ENCODE measurements at regions not wholly inside any gene's neighbourhood (a gene's known extent, or its start where the extent isn't known, plus 50 kb on each side); places are given as distances from the start of the nearest gene placed in this dataset.

DNA sequence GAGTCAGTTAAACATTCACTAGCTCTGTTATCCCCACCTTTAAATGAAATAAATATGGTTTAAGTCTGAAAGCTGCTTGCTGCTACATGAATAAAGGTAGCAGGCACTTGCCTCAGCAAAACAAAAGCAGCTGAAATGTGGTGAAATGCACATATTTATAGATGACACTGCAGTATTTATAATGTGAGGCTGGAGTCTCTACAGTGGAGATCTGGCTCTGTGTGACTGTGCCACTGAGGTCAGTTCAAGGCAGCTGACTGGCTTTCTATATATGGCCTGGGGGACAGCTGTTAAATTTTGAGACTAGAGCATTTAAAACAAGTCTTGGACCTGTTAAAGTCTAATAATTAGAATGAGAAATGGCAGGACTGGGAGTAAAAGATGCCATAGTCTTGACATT, 859.6 kb upstream of the SEMA6A start:
- no peaks in the 10 kb centered on the region for H3K27me3 Mint-ChIP-seq (ENCODE audit: insufficient read depth, low read depth)
- Histone ChIP-seq H3K4me3 (no peak overlapping the region), H3K27ac (no peak overlapping the region), H3K9me3 (ENCODE audit: low read depth) (no peaks in the 10 kb centered on the region), H3F3A (ENCODE audit: low read depth) (peaks cover 11% of the 10 kb centered on the region), H3K9ac (no peak overlapping the region), H3K27me3 (no peaks in the 10 kb centered on the region), H3K79me2 (ENCODE audit: low read depth) (no peaks in the 10 kb centered on the region), H3K4me1 (peaks cover 9% of the 10 kb centered on the region), H4K20me1 (ENCODE audit: low read depth) (no peaks in the 10 kb centered on the region), H3K36me3 (no peaks in the 10 kb centered on the region), H3K4me2 (no peak overlapping the region), H2AFZ (replicated peaks) (no peak overlapping the region)
- no peak overlapping the region for H3K27ac Mint-ChIP-seq
- H3K9me3 Mint-ChIP-seq = no peaks in the 10 kb centered on the region
- no peak for TF ChIP-seq CTCF (IDR thresholded peaks at IDR 0.05)
- TF ChIP-seq EZH2phosphoT487 (IDR thresholded peaks at IDR 0.05) = no peak
- no peak for TF ChIP-seq EZH2 (IDR thresholded peaks at IDR 0.05)
- H3K36me3 Mint-ChIP-seq = no peaks in the 10 kb centered on the region
- H3K4me1 Mint-ChIP-seq = peaks cover 18% of the 10 kb centered on the region
- no peak overlapping the region for H3K4me3 Mint-ChIP-seq
- DNase-seq (ENCODE audit: low spot score) = no peak

GRCh38 chr5:117433818-117434217, 859.2 kb upstream of the SEMA6A start:
- H3K27me3 Mint-ChIP-seq (ENCODE audit: insufficient read depth, low read depth) = no peaks in the 10 kb centered on the region
- Histone ChIP-seq H2AFZ (replicated peaks) (peak overlapping the region; percentile 15), H3K27me3 (no peaks in the 10 kb centered on the region), H3K4me2 (no peak overlapping the region), H4K20me1 (ENCODE audit: low read depth) (no peaks in the 10 kb centered on the region), H3F3A (ENCODE audit: low read depth) (peaks cover 11% of the 10 kb centered on the region), H3K36me3 (no peaks in the 10 kb centered on the region), H3K27ac (no peak overlapping the region), H3K9me3 (ENCODE audit: low read depth) (no peaks in the 10 kb centered on the region), H3K79me2 (ENCODE audit: low read depth) (no peaks in the 10 kb centered on the region), H3K4me3 (no peak overlapping the region), H3K4me1 (peaks cover 9% of the 10 kb centered on the region), H3K9ac (no peak overlapping the region)
- H3K36me3 Mint-ChIP-seq = no peaks in the 10 kb centered on the region
- DNase-seq (ENCODE audit: low spot score) = no peak
- no peaks in the 10 kb centered on the region for H3K9me3 Mint-ChIP-seq
- no peak overlapping the region for H3K4me3 Mint-ChIP-seq
- TF ChIP-seq EZH2 (IDR thresholded peaks at IDR 0.05) (no peak), CTCF (IDR thresholded peaks at IDR 0.05) (no peak), EZH2phosphoT487 (IDR thresholded peaks at IDR 0.05) (no peak)
- H3K27ac Mint-ChIP-seq = no peak overlapping the region
- peaks cover 18% of the 10 kb centered on the region for H3K4me1 Mint-ChIP-seq

DNA sequence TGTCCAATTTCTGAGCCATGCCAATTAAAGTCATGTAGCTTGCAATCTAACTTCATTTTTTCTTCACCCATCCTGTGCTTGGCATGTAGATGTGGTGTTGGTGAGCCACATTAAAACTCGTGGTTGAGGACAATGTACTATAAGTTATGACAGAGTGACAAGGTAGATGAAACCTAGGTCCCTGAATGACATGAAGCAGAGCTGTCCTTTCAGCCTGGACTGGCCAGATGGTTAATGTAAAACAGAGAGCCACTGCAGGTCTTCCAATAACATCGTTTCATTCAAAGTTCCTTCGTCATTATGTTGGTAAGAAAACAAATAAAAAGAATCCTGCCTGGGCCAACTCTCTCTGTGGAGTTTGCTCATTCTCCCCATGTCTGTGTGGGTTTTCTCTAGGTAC, 856.5 kb upstream of the SEMA6A start:
- Histone ChIP-seq H3K4me1 (no peaks in the 10 kb centered on the region), H3K4me3 (no peak overlapping the region), H3K27ac (no peak overlapping the region), H3K9ac (no peak overlapping the region), H3F3A (ENCODE audit: low read depth) (no peaks in the 10 kb centered on the region), H2AFZ (replicated peaks) (no peak overlapping the region), H3K27me3 (no peaks in the 10 kb centered on the region), H4K20me1 (ENCODE audit: low read depth) (no peaks in the 10 kb centered on the region), H3K4me2 (no peak overlapping the region), H3K79me2 (ENCODE audit: low read depth) (no peaks in the 10 kb centered on the region), H3K9me3 (ENCODE audit: low read depth) (no peaks in the 10 kb centered on the region), H3K36me3 (no peaks in the 10 kb centered on the region)
- no peak for DNase-seq (ENCODE audit: low spot score)
- no peaks in the 10 kb centered on the region for H3K9me3 Mint-ChIP-seq
- TF ChIP-seq EZH2phosphoT487 (IDR thresholded peaks at IDR 0.05) = no peak
- no peak for TF ChIP-seq CTCF (IDR thresholded peaks at IDR 0.05)
- TF ChIP-seq EZH2 (IDR thresholded peaks at IDR 0.05) = no peak
- H3K4me3 Mint-ChIP-seq = no peak overlapping the region
- no peak overlapping the region for H3K27ac Mint-ChIP-seq
- no peaks in the 10 kb centered on the region for H3K36me3 Mint-ChIP-seq
- peaks cover 15% of the 10 kb centered on the region for H3K4me1 Mint-ChIP-seq
- no peaks in the 10 kb centered on the region for H3K27me3 Mint-ChIP-seq (ENCODE audit: insufficient read depth, low read depth)

Measured in neural progenitor cell (in vitro differentiated cells).